Activated naive CD8-positive, alpha-beta T cell treated with anti-CD3 and anti-CD28 coated beads, Interleukin-2, amount 50 U/mL, for 24 hours (primary cell): ENCODE measurements at regions not wholly inside any gene's neighbourhood (a gene's known extent, or its start where the extent isn't known, plus 50 kb on each side); places are given as distances from the start of the nearest gene placed in this dataset.
"Not testable (repeated sequence)": the region's sequence is repeated elsewhere in the genome, so short reads cannot be mapped to it uniquely, and the experiment has no call there.

ENCODE experiments used
- ATAC-seq: fragments of 150-1000 bp; cut with Tn5 transposase; one replicate; pipeline ENCODE4 v1.10.0; 2021
- DNase-seq: peaks from one replicate; pipeline ENCODE4 v3.0.0; 2021
- H3K27ac Mint-ChIP-seq: one replicate; pipeline ENCODE4 v1.8.0; 2021; ENCODE audit warnings: mild to moderate bottlenecking, mixed read lengths
- H3K27me3 Mint-ChIP-seq: one replicate; pipeline ENCODE4 v1.8.0; 2021; ENCODE audit warnings: mixed read lengths
- H3K36me3 Mint-ChIP-seq: one replicate; pipeline ENCODE4 v1.8.0; 2021; ENCODE audit warnings: low read depth, mixed read lengths
- H3K4me1 Mint-ChIP-seq: one replicate; pipeline ENCODE4 v1.8.0; 2021; ENCODE audit warnings: mixed read lengths
- H3K4me3 Mint-ChIP-seq: one replicate; pipeline ENCODE4 v1.8.0; 2021; ENCODE audit warnings: mild to moderate bottlenecking, moderate library complexity, mixed read lengths
- H3K9me3 Mint-ChIP-seq: one replicate; pipeline ENCODE4 v1.8.0; 2021; ENCODE audit warnings: mixed read lengths

DNA sequence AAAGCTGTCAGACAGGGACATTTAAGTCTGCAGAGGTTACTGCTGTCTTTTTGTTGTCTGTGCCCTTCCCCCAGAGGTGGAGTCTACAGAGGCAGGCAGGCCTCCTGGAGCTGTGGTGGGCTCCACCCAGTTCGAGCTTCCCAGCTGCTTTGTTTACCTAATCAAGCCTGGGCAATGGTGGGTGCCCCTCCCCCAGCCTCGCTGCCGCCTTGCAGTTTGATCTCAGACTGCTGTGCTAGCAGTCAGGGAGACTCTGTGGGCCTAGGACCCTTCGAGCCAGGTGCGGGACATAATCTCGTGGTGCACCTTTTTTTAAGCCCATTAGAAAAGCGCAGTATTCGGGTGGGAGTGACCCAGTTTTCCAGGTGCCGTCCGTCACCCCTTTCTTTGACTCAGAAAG lies 384.2 kb upstream of the SYNCRIP start:
- not testable (repeated sequence) for H3K27ac Mint-ChIP-seq, H3K4me1 Mint-ChIP-seq, H3K4me3 Mint-ChIP-seq, H3K9me3 Mint-ChIP-seq, H3K27me3 Mint-ChIP-seq, DNase-seq, ATAC-seq, H3K36me3 Mint-ChIP-seq

DNA sequence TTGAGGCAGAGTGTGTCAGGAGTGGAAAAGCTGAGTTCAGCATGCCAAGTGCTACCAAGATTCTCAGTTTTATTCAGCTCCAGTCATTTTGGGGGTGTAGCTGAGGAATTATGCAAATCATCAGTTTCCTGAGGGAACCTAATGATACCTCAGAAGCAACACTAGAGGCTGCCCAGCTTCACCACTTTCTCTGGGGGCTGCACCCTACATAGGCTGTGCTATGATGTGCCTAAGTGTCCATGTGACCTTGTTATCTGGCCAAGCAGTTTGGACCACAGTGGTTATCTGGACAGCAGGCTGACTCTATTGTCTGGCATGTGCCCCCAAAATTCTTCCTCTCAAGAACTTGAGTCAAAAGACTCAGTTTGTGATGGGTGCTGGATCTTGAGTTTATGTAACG lies 374.6 kb upstream of the SYNCRIP start:
- Mint-ChIP-seq H3K36me3 (no peaks in the 10 kb centered on the region), H3K9me3 (no peaks in the 10 kb centered on the region), H3K4me3 (no peak overlapping the region), H3K27me3 (no peaks in the 10 kb centered on the region), H3K27ac (no peak overlapping the region), H3K4me1 (no peaks in the 10 kb centered on the region)
- no peak for DNase-seq
- ATAC-seq: peak; percentile 49

DNA sequence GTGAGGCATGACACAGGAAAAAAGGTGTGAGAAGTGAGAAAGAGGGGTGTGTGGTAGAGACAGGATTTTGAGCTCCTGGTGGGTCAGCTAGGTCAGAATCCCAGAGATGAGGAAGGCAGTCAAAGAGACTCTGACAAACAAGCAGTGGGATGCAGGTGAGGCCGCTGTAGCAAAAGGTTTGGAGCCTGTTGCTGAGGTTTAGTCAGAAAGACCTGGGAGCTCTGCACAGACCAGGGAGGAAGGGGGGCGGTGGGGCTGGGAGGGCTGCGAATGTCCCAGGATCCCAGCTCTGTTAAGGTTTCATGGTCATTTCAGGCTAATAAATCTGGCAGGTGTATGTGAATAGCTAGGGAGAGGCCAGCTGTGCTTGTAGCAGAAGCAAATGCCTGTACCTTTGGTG lies 373.9 kb upstream of the SYNCRIP start:
- Mint-ChIP-seq H3K27ac (no peak overlapping the region), H3K4me1 (no peaks in the 10 kb centered on the region)

DNA sequence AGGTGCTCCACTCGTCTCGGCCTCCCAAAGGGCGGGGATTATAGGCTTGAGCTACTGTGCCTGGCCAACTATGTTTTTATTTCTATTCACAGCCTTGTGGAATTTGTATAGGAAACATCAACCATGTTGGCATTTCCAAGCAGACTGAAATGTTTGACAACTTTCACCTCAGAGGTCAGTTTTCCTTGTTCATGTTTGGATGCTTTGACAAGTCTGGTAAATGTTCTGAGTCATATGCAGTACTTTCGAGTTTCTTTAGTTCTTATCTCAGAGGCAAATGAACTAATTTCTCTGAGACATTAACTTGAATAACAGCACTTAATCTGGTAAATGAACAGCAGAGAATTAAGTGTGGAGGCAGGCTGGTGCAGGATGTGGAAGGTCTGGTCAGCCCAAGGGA lies 373.4 kb upstream of the SYNCRIP start:
- DNase-seq: no peak
- Mint-ChIP-seq H3K27me3 (no peaks in the 10 kb centered on the region), H3K4me3 (no peak overlapping the region), H3K27ac (no peak overlapping the region), H3K4me1 (no peaks in the 10 kb centered on the region), H3K36me3 (no peaks in the 10 kb centered on the region), H3K9me3 (no peaks in the 10 kb centered on the region)
- ATAC-seq: no peak

More for the DNA sequence above, 373.9 kb upstream of the SYNCRIP start:
- ATAC-seq: no peak
- no peak overlapping the region for H3K4me3 Mint-ChIP-seq
- DNase-seq: no peak
- H3K36me3 Mint-ChIP-seq: no peaks in the 10 kb centered on the region
- H3K9me3 Mint-ChIP-seq: no peaks in the 10 kb centered on the region
- H3K27me3 Mint-ChIP-seq: no peaks in the 10 kb centered on the region

DNA sequence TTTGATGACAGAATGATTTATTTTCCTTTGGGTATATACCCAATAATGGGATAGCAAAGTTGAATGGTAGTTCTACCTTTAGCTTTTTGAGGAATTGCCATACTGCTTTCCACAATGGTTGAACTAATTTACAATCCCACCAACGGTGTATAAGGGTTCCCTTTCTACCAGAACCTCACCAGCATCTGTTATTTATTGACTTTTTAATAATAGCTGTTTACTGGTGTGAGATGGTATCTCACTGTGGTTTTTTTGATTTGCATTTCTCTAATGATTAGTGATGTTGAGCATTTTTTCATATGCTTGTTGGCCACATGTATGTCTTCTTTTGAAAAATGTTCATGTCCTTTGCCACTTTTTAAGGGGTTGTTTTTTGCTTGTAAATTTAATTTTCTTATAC lies 370.3 kb upstream of the SYNCRIP start:
- not testable (repeated sequence) for H3K27me3 Mint-ChIP-seq

DNA sequence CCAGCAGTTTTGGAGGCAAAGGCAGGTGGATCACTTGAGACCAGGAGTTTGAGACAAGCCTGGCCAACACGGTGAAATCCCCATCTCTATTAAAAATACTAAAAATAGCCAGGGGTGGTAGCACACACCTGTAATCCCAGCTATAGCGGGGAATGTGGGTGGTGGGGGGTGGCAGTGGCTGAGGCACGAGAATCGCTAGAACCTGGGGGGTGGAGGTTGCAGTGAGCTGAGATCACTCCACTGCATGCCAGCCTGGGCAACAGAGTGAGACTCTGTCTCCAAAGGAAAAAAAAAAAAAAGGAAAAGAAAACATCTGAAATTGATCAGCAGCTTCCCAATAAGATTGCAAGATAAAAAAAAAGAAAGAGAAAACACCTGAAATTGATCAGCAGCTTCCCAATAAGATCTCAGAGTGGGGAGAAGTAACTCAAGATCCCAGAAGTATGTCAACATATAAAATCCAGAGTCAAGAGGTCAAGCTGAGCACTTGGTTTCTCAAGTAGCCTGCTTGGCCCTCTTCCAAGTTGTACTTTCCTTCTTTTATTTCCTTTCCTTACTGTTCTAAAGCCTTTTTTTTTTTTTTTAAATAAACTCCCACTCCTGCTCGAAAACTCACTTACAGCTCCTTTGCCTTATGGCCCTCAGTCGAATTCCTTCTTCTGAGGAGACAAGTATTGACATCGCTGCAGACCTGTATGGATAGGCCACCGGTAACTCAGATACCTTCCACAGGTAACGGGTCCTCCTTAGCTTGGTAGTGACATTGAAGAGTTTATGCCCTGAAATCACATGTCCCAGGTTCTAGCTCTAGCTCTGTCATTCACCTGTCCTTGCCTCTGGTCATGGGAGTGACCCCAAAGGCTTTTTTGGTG lies 368.5 kb upstream of the SYNCRIP start:
- no peak overlapping the region for H3K4me3 Mint-ChIP-seq
- H3K9me3 Mint-ChIP-seq: no peaks in the 10 kb centered on the region
- H3K27ac Mint-ChIP-seq: no peak overlapping the region
- no peaks in the 10 kb centered on the region for H3K27me3 Mint-ChIP-seq
- H3K36me3 Mint-ChIP-seq: no peaks in the 10 kb centered on the region
- no peak for ATAC-seq
- no peaks in the 10 kb centered on the region for H3K4me1 Mint-ChIP-seq
- no peak for DNase-seq

More for the DNA sequence above, 370.3 kb upstream of the SYNCRIP start:
- H3K27ac Mint-ChIP-seq, ATAC-seq, H3K9me3 Mint-ChIP-seq, DNase-seq, H3K36me3 Mint-ChIP-seq, H3K4me3 Mint-ChIP-seq, H3K4me1 Mint-ChIP-seq: not testable (repeated sequence)

DNA sequence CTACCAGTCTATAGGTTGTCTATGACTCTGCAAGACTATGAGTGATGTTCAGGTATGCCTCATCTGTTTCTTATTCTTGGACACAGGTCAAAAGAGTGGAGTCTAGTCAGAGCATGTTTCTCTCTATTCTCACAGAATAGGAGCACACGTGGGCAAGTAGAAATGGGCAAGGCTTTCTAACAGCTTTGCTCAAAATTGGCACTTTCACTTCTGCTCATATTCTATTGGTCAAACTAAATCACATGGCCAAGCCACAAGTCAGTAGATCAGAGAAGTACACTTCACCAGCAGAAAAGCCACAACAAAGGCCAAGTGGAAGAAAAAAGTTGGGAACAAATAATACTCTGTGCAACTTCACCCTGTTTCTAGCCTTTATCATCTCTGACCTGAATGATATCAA lies 354.5 kb upstream of the SYNCRIP start:
- H3K4me1 Mint-ChIP-seq: no peaks in the 10 kb centered on the region

DNA sequence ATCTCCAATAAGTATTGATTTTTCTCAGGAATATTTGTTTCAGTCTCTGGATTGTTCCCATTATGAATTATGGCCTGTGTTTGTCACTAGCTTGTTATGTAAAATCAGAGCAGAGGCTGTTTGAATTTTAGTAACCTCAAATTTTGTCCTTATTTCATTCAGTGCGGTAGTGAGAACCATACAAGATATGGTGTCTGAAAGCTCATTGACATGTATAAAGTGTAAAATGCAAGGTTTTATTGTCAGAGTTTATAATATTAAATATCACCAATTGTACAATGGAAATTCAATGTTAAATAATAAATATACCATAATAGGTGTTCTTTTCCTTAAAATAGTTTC lies 353.3 kb upstream of the SYNCRIP start:
- Mint-ChIP-seq H3K4me3 (no peak overlapping the region), H3K27ac (no peak overlapping the region), H3K4me1 (no peaks in the 10 kb centered on the region), H3K36me3 (no peaks in the 10 kb centered on the region), H3K27me3 (no peaks in the 10 kb centered on the region), H3K9me3 (peaks cover 4% of the 10 kb centered on the region)
- ATAC-seq: no peak
- DNase-seq: no peak

More for the DNA sequence above, 354.5 kb upstream of the SYNCRIP start:
- H3K36me3 Mint-ChIP-seq: no peaks in the 10 kb centered on the region
- no peaks in the 10 kb centered on the region for H3K27me3 Mint-ChIP-seq
- peaks cover 4% of the 10 kb centered on the region for H3K9me3 Mint-ChIP-seq
- DNase-seq (no peak), ATAC-seq (no peak)
- H3K27ac Mint-ChIP-seq: no peak overlapping the region
- H3K4me3 Mint-ChIP-seq: no peak overlapping the region

DNA sequence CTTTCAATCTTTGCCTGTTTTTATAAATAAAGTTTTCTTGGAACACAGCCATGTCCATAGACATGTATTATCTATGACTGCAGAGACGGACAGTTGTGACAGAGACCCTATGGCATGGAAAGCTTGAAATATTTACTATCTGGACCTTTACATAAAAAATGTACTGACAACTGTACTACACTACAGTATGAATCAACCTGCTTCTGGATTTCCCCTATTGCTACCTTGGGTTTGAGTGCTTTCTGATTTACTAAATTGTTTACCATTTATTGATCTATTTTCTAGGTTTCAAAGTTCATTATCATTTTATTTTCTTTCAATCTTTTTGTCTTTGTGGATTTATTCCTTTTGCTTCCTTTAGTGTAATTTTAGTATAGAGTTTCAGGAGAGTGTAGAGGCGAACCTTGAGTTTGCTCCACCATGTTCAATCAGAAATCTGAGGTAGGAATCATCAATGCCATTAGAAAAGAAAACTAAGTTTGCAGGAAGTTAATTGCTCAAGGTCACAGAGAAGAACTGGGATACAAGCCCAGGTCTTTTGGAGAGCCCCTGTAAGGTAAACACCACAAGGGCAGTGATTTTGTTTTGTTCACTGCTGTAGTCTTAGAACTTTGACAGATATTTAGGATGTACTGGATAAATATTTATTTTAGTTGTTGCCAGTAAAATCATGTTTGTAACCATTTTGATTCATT lies 352.8 kb upstream of the SYNCRIP start:
- H3K4me3 Mint-ChIP-seq: no peak overlapping the region
- H3K27ac Mint-ChIP-seq: no peak overlapping the region
- no peaks in the 10 kb centered on the region for H3K4me1 Mint-ChIP-seq
- DNase-seq: no peak
- no peaks in the 10 kb centered on the region for H3K36me3 Mint-ChIP-seq
- peaks cover 4% of the 10 kb centered on the region for H3K9me3 Mint-ChIP-seq
- H3K27me3 Mint-ChIP-seq: no peaks in the 10 kb centered on the region
- ATAC-seq: no peak

DNA sequence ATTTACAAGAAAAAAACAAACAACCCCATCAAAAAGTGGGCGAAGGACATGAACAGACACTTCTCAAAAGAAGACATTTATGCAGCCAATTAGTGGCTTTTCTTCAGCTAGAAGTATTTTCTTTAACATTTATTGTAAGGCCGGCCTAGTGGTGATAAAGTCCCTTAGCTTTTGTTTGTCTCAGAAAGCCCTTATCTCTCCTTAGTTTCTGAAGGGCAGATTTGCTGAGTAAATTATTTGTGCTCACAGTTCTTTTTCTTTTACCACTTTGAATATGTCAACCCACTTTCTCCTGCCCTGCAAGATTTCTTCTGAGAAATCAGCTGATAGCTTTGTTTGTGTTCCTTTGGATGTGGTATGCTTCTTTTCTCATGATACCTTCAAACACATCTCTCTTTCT lies 344.0 kb upstream of the SYNCRIP start:
- ATAC-seq (no peak), DNase-seq (no peak)
- Mint-ChIP-seq H3K4me3 (no peak overlapping the region), H3K9me3 (peaks cover 21% of the 10 kb centered on the region), H3K27me3 (no peaks in the 10 kb centered on the region), H3K4me1 (no peaks in the 10 kb centered on the region), H3K27ac (no peak overlapping the region), H3K36me3 (no peaks in the 10 kb centered on the region)

DNA sequence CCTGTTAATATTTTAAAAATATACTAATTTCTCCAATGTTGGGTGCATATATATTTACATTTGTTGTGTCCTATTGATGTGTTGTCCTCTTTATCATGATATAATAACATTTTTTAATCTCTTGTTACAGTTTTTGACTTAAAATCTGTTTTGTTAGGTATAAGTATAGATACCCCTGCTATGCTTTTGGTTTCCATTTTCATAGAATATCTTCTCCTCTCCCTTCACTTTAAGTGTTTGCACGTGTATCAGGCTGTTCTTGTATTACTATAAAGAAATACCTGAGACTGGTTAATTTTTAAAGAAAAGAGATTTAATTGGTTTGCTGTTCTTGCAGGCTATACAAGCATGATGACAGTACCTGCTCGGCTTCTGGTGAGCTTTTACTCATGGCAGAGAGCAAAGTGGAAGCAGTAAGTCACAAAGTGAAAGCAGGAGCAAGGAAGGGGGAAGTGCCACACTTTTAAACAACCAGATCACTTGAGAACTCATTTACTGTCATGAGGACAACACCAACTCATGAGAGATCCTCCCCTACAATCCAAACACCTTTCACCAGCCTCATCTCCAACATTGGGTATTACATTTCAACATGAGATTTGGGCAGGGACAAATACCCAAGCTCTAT lies 340.5 kb upstream of the SYNCRIP start:
- peaks cover 16% of the 10 kb centered on the region for H3K9me3 Mint-ChIP-seq
- DNase-seq (no peak), ATAC-seq (no peak)
- no peaks in the 10 kb centered on the region for H3K36me3 Mint-ChIP-seq
- H3K27me3 Mint-ChIP-seq: no peaks in the 10 kb centered on the region
- no peak overlapping the region for H3K4me3 Mint-ChIP-seq
- no peak overlapping the region for H3K27ac Mint-ChIP-seq
- no peaks in the 10 kb centered on the region for H3K4me1 Mint-ChIP-seq

DNA sequence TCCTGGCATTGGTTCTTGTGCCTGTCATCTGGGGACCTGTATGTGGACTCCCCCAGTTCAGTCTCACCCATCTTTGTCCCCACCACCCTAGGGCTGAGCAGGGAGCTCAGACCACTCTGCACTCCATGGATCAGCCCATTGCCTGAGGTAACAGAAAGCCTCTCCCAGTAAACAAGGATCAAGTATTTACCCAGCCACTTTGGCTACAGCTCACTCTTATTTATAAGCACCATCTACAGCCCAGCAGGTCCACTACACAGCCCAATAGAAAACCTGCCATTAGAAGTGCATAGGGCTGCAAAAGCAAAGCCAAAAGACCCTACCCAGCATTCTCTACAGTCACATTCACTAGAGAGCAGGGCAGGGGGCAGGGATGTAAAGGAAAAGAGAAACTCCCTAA lies 335.0 kb upstream of the SYNCRIP start:
- Mint-ChIP-seq H3K36me3 (no peaks in the 10 kb centered on the region), H3K27me3 (no peaks in the 10 kb centered on the region), H3K4me3 (no peak overlapping the region), H3K4me1 (no peaks in the 10 kb centered on the region), H3K27ac (no peak overlapping the region), H3K9me3 (no peaks in the 10 kb centered on the region)
- DNase-seq (no peak), ATAC-seq (no peak)

DNA sequence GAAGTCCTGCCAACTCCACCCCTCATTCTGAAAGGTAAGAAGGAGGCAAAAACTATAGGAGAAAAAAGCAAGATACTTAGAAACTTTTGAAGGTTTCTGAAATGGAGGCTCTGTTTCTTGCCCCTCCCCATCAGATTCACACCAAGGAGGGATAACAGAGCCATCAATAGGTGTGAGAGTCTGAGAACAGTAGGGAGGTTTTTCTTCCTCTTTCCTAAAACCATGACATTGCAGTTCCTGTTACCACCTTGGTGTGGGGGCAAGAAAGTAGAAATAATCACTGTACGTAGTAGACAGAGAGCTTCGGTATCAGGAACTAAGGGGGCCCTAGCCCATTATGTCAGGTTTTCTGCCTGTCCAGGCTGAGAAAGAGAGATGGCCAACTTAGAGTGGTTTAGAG lies 333.3 kb upstream of the SYNCRIP start:
- DNase-seq (no peak), ATAC-seq (no peak)
- Mint-ChIP-seq H3K27ac (no peak overlapping the region), H3K4me3 (no peak overlapping the region), H3K36me3 (no peaks in the 10 kb centered on the region), H3K4me1 (no peaks in the 10 kb centered on the region), H3K9me3 (no peaks in the 10 kb centered on the region), H3K27me3 (no peaks in the 10 kb centered on the region)

DNA sequence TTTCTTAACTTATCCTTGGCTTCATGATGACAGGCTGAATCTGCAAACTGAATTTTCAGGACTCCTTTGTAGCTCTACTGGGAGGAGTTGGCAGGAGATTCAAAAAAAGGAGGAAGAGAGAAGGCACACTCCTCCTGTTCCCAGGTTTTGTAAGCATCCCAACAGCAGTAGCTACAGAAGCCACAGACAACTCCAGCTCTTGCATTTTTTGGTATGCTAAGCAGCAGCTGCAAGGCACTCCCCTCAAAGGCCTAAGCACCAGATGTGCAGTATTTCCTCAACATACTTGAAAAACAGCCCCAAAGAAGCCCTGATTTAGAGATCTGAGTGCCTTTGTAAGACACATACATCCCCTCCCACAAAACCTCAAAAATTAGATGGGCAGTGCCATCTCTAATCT lies 328.6 kb upstream of the SYNCRIP start:
- DNase-seq: no peak
- Mint-ChIP-seq H3K4me3 (no peak overlapping the region), H3K27me3 (no peaks in the 10 kb centered on the region), H3K36me3 (no peaks in the 10 kb centered on the region), H3K4me1 (no peaks in the 10 kb centered on the region), H3K9me3 (no peaks in the 10 kb centered on the region), H3K27ac (no peak overlapping the region)
- no peak for ATAC-seq

DNA sequence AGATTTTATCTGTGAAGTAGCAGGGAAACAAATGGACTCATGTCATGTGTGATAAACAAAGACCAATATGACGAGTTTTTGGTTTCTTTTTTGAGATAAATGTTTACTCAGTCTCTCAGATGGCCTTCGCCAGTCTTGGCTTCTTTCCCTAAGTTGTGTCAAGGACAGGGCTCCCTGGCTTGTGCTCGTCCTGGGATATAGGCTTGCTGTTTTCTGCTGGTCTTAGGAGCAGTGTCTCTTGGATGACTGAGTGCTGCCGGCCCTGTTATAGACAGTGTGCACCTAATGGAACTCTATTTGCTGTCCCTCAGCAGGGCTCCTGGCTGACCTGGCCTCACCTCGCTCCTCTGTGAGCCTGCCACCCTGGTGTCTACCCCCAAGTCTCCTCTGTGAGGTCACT lies 324.1 kb upstream of the SYNCRIP start:
- no peak for ATAC-seq
- DNase-seq: no peak
- H3K27ac Mint-ChIP-seq: no peak overlapping the region
- no peaks in the 10 kb centered on the region for H3K36me3 Mint-ChIP-seq
- no peaks in the 10 kb centered on the region for H3K9me3 Mint-ChIP-seq
- H3K4me1 Mint-ChIP-seq: no peaks in the 10 kb centered on the region
- H3K4me3 Mint-ChIP-seq: no peak overlapping the region
- H3K27me3 Mint-ChIP-seq: no peaks in the 10 kb centered on the region
